ENCODE measurements at regions not wholly inside any gene's neighbourhood (a gene's known extent, or its start where the extent isn't known, plus 50 kb on each side); places are given as distances from the start of the nearest gene placed in this dataset.

DNA sequence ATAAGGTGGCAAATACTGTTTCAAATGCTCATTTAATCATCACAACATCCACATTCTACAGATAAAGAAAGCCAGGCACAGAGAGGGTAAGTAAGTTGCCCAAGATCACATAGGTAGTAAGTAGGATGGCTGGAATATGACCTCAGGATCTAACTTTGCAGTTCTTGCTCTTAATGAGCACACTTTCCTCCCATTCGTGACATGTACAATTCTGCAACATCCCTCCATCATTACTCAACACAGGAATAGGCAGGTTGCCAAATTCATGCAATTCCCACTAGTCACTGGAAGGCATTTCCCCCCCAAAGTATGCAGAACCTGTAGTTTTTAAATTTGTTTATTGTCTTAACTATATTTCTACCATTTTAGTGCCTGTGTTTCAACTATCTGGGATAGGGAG is 109.2 kb downstream of the OLFM4 start:
- no peak for TF ChIP-seq POLR2AphosphoS5 (IDR thresholded peaks at IDR 0.05; ENCODE audit: low read depth, low read length)
- TF ChIP-seq, protein P1, sequence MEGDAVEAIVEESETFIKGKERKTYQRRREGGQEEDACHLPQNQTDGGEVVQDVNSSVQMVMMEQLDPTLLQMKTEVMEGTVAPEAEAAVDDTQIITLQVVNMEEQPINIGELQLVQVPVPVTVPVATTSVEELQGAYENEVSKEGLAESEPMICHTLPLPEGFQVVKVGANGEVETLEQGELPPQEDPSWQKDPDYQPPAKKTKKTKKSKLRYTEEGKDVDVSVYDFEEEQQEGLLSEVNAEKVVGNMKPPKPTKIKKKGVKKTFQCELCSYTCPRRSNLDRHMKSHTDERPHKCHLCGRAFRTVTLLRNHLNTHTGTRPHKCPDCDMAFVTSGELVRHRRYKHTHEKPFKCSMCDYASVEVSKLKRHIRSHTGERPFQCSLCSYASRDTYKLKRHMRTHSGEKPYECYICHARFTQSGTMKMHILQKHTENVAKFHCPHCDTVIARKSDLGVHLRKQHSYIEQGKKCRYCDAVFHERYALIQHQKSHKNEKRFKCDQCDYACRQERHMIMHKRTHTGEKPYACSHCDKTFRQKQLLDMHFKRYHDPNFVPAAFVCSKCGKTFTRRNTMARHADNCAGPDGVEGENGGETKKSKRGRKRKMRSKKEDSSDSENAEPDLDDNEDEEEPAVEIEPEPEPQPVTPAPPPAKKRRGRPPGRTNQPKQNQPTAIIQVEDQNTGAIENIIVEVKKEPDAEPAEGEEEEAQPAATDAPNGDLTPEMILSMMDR (IDR thresholded peaks at IDR 0.05) = no peak
- TF ChIP-seq TCF7L2 (IDR thresholded peaks at IDR 0.05; ENCODE audit: low read depth, low read length) = no peak
- TF ChIP-seq SIN3A (IDR thresholded peaks at IDR 0.05; ENCODE audit: borderline replicate concordance, insufficient read depth, low read depth, low read length) = no peak
- TF ChIP-seq, protein P2, sequence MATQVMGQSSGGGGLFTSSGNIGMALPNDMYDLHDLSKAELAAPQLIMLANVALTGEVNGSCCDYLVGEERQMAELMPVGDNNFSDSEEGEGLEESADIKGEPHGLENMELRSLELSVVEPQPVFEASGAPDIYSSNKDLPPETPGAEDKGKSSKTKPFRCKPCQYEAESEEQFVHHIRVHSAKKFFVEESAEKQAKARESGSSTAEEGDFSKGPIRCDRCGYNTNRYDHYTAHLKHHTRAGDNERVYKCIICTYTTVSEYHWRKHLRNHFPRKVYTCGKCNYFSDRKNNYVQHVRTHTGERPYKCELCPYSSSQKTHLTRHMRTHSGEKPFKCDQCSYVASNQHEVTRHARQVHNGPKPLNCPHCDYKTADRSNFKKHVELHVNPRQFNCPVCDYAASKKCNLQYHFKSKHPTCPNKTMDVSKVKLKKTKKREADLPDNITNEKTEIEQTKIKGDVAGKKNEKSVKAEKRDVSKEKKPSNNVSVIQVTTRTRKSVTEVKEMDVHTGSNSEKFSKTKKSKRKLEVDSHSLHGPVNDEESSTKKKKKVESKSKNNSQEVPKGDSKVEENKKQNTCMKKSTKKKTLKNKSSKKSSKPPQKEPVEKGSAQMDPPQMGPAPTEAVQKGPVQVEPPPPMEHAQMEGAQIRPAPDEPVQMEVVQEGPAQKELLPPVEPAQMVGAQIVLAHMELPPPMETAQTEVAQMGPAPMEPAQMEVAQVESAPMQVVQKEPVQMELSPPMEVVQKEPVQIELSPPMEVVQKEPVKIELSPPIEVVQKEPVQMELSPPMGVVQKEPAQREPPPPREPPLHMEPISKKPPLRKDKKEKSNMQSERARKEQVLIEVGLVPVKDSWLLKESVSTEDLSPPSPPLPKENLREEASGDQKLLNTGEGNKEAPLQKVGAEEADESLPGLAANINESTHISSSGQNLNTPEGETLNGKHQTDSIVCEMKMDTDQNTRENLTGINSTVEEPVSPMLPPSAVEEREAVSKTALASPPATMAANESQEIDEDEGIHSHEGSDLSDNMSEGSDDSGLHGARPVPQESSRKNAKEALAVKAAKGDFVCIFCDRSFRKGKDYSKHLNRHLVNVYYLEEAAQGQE (IDR thresholded peaks at IDR 0.05; ENCODE audit: insufficient read depth in 1 of 2, low read depth in 2 of 2, low read length in 1 of 2) = no peak

All from Panc1 (cell line).